Karpas-422 (cell line): ENCODE measurements at regions not wholly inside any gene's neighbourhood (a gene's known extent, or its start where the extent isn't known, plus 50 kb on each side); places are given as distances from the start of the nearest gene placed in this dataset.

Experiments used
- DNase-seq: peaks from one replicate; pipeline ENCODE4 v3.0.0-alpha.2; 2015
- H2AFZ ChIP-seq: fragments of 200-600 bp; sonication (generic); 2 replicates; pipeline ENCODE4 v1.6.1; 2014; ENCODE audit warnings: antibody characterized with exemption, low read length, mixed read lengths
- H3K27ac ChIP-seq: fragments of 200-600 bp; sonication (generic); 2 replicates; pipeline ENCODE4 v1.5.1; 2014; ENCODE audit warnings: mild to moderate bottlenecking, low read length, moderate library complexity
- H3K27me3 ChIP-seq: fragments of 200-600 bp; sonication (generic); 2 replicates; pipeline ENCODE4 v1.6.1; 2014; ENCODE audit warnings: low read length, mixed read lengths
- H3K36me3 ChIP-seq: fragments of 200-600 bp; sonication (generic); 2 replicates; pipeline ENCODE4 v1.6.1; 2014; ENCODE audit warnings: low read length, mixed read lengths; ENCODE audit not compliant: insufficient read depth
- H3K4me1 ChIP-seq: fragments of 200-600 bp; sonication (generic); 2 replicates; pipeline ENCODE4 v1.6.1; 2014; ENCODE audit warnings: mild to moderate bottlenecking, low read length, mixed read lengths
- H3K4me2 ChIP-seq: fragments of 200-600 bp; sonication (generic); 2 replicates; pipeline ENCODE4 v1.6.1; 2014; ENCODE audit warnings: low read length, low read depth, mild to moderate bottlenecking; ENCODE audit not compliant: poor library complexity, severe bottlenecking
- H3K4me3 ChIP-seq: fragments of 200-600 bp; sonication (generic); 2 replicates; pipeline ENCODE4 v1.5.1; 2014; ENCODE audit warnings: mild to moderate bottlenecking, antibody characterized with exemption, low read length, mixed read lengths
- H3K79me2 ChIP-seq: fragments of 200-600 bp; sonication (generic); 2 replicates; pipeline ENCODE4 v1.6.1; 2014; ENCODE audit warnings: mild to moderate bottlenecking, low read length, mixed read lengths
- H3K9ac ChIP-seq: fragments of 200-600 bp; sonication (generic); 2 replicates; pipeline ENCODE4 v1.6.0; 2014; ENCODE audit warnings: low read length
- H3K9me2 ChIP-seq: fragments of 200-600 bp; sonication (generic), shearing (Covaris generic); replicated peaks from 2 replicates; pipeline ENCODE4 v1.6.0; 2014; ENCODE audit warnings: mild to moderate bottlenecking, low read length, moderate library complexity; ENCODE audit not compliant: insufficient read depth
- H3K9me3 ChIP-seq: fragments of 300-700, 200-600 bp; sonication (generic); 2 replicates; pipeline ENCODE4 v1.6.1; 2014; ENCODE audit warnings: low read length, mixed read lengths
- H4K20me1 ChIP-seq: fragments of 200-600 bp; sonication (generic); 2 replicates; pipeline ENCODE4 v1.6.1; 2014; ENCODE audit warnings: mild to moderate bottlenecking, antibody characterized with exemption, low read length, low read depth; ENCODE audit not compliant: insufficient read depth

DNA sequence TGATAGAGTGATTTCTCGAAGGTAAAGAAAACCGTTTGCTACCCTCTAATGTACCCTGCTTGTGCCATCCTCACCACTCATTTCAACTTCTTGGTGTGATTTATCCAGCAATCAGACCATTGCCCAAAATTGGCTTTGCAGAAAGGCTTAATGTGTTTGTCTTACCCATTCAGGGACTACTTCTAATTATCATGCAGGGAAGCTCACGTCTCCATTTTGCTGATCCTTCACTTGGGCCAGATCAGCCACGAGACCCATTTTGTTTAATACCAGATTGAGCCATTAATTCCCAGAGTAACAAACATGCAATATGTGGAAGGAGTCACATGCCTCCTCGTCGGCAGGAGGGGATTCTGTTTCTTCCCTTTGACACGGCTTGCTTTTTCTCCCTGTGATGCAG is 51.1 kb upstream of the CRY1 start:
- no peak overlapping the region for H3K9ac ChIP-seq
- H3K27me3 ChIP-seq = no peaks in the 10 kb centered on the region
- no peak overlapping the region for H3K4me3 ChIP-seq
- no peaks in the 10 kb centered on the region for H4K20me1 ChIP-seq
- no peak for DNase-seq
- H3K9me3 ChIP-seq = no peaks in the 10 kb centered on the region
- H3K27ac ChIP-seq = no peak overlapping the region
- no peaks in the 10 kb centered on the region for H3K79me2 ChIP-seq
- no peak overlapping the region for H3K4me2 ChIP-seq
- H3K36me3 ChIP-seq = no peaks in the 10 kb centered on the region
- H3K4me1 ChIP-seq = no peaks in the 10 kb centered on the region
- H2AFZ ChIP-seq = no peak overlapping the region
- no peaks in the 10 kb centered on the region for H3K9me2 ChIP-seq

DNA sequence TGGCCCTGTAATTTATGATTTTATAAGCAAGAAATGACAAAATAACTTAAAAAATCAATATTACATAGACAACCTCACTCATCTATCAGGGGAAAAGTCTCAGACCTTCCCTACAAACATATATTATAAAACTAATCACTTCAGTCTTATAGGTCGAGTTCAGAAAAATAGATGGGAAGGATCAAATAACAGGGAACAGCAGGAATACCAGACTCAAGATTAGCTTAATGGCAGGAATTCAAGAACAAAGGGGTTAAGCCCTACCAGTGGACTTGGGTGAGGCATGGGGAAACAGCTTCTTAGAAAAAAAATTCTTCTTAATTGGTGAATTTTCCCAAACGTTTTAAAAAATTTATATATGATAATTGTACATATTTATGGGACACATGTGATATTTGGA is 51.6 kb upstream of the CRY1 start:
- no peaks in the 10 kb centered on the region for H3K36me3 ChIP-seq
- no peaks in the 10 kb centered on the region for H3K9me2 ChIP-seq
- H3K4me2 ChIP-seq = no peak overlapping the region

DNA sequence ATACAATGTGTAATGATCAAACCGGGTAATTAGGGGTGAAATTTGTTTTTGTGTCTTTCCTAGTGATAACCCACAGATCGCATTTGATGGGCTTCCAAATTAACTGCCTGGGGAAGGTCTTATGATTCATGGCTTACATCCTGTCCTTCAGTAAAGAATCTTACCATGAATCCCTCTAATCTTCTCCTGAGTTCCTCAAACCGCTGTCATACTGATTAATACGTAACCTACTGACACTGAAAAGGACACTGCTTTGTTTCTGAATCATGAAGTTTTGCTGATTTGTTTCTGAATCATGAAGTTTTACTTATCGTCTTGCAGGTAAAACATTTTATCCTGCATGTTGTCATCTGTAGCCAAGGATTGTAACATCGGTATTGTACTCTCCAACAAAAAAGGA is 52.0 kb upstream of the CRY1 start:
- H3K4me3 ChIP-seq = no peak overlapping the region
- H3K79me2 ChIP-seq = no peaks in the 10 kb centered on the region
- no peak overlapping the region for H3K4me2 ChIP-seq
- no peaks in the 10 kb centered on the region for H3K9me3 ChIP-seq
- DNase-seq = no peak
- no peak overlapping the region for H3K27ac ChIP-seq
- H2AFZ ChIP-seq = no peak overlapping the region
- no peaks in the 10 kb centered on the region for H3K36me3 ChIP-seq
- no peaks in the 10 kb centered on the region for H3K9me2 ChIP-seq
- no peaks in the 10 kb centered on the region for H3K27me3 ChIP-seq
- no peak overlapping the region for H3K9ac ChIP-seq
- H3K4me1 ChIP-seq = no peaks in the 10 kb centered on the region
- no peaks in the 10 kb centered on the region for H4K20me1 ChIP-seq

More for the DNA sequence above, 51.6 kb upstream of the CRY1 start:
- Histone ChIP-seq H3K27ac (no peak overlapping the region), H3K9me3 (no peaks in the 10 kb centered on the region), H3K9ac (no peak overlapping the region), H3K27me3 (no peaks in the 10 kb centered on the region), H3K4me1 (no peaks in the 10 kb centered on the region), H2AFZ (no peak overlapping the region), H4K20me1 (no peaks in the 10 kb centered on the region), H3K79me2 (no peaks in the 10 kb centered on the region), H3K4me3 (no peak overlapping the region)
- DNase-seq = no peak

DNA sequence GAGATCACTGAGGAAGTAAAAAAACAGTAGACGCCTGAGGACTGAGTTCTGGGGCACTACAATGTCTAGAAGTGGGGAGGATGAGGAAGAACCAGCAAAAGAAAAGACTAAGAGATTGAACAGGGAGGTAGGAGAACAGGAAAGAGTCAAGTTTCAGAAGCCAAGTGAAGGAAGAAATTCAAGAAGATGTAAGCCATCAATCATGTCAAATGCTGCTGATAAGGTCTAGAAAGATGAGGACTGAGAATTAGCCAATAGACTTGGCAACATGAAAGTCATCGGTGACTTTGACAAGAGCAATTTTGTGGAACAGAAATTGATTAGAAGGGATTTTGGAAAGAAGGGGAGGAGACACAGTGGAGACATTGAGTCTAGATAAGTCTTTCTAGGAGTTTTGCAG is 54.8 kb upstream of the CRY1 start:
- no peak overlapping the region for H2AFZ ChIP-seq
- H3K4me3 ChIP-seq = no peak overlapping the region
- H3K36me3 ChIP-seq = no peaks in the 10 kb centered on the region
- H4K20me1 ChIP-seq = no peaks in the 10 kb centered on the region
- DNase-seq = no peak
- H3K9ac ChIP-seq = no peak overlapping the region
- no peak overlapping the region for H3K4me2 ChIP-seq
- H3K4me1 ChIP-seq = no peaks in the 10 kb centered on the region
- no peak overlapping the region for H3K27ac ChIP-seq
- H3K9me3 ChIP-seq = no peaks in the 10 kb centered on the region
- H3K9me2 ChIP-seq = no peaks in the 10 kb centered on the region
- no peaks in the 10 kb centered on the region for H3K79me2 ChIP-seq
- no peaks in the 10 kb centered on the region for H3K27me3 ChIP-seq

DNA sequence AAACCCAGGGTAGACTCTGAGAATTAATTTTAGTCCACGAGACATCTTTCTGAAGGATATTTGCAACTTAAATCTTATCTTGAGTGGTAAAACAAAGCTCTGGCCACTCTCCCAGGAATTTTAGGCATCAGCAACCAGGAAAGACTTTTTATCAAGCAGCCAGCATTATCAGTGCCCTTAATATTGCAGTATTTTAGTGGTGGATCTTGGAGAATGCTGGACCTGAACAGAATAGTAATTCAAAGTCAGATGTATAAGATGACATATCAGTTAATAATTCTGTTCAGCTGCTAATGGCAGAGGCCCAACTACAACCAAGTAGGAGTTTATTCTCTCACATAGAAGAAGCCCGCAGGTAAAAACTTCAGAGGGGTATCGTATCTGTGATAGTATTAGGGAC is 59.0 kb upstream of the CRY1 start:
- Histone ChIP-seq H2AFZ (no peak overlapping the region), H3K9me2 (no peaks in the 10 kb centered on the region), H3K4me3 (no peak overlapping the region), H3K79me2 (no peaks in the 10 kb centered on the region), H3K27ac (no peak overlapping the region), H3K4me1 (no peaks in the 10 kb centered on the region), H3K27me3 (no peaks in the 10 kb centered on the region), H3K4me2 (no peak overlapping the region), H3K36me3 (no peaks in the 10 kb centered on the region), H4K20me1 (no peaks in the 10 kb centered on the region), H3K9me3 (no peaks in the 10 kb centered on the region), H3K9ac (no peak overlapping the region)
- DNase-seq = no peak

DNA sequence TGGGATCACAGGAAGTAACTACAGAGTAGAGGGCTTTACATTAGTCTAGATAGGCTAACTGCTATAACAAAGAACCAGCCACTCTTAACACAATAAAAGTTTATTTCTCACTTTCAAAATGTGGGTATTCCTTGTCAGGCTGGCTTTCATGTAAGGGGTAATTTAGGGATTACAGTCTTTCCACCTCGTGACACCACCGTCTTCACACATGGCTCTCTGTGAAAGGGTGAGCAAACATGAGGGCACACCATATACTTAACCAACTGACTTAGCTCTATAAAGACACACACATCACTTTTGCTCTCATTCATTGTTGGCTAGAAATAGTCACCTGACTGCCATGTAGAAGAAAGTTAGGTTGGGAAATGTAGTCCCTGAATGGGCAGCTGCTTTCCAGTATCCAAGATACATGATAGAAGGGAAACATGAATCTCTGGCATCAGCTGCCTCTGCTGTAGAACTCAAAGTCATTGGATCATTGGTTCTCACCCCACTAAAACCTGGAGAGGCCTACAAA is 66.1 kb upstream of the CRY1 start:
- Histone ChIP-seq H3K4me2 (no peak overlapping the region), H3K27ac (no peak overlapping the region), H3K36me3 (no peaks in the 10 kb centered on the region), H4K20me1 (no peaks in the 10 kb centered on the region), H2AFZ (no peak overlapping the region), H3K4me1 (no peaks in the 10 kb centered on the region), H3K9me2 (0 out of 2 replicates have a peak, but pooled peaks cover 6% of the 10 kb centered on the region), H3K4me3 (no peak overlapping the region), H3K79me2 (no peaks in the 10 kb centered on the region), H3K9me3 (no peaks in the 10 kb centered on the region), H3K9ac (no peak overlapping the region), H3K27me3 (no peaks in the 10 kb centered on the region)
- DNase-seq = no peak

DNA sequence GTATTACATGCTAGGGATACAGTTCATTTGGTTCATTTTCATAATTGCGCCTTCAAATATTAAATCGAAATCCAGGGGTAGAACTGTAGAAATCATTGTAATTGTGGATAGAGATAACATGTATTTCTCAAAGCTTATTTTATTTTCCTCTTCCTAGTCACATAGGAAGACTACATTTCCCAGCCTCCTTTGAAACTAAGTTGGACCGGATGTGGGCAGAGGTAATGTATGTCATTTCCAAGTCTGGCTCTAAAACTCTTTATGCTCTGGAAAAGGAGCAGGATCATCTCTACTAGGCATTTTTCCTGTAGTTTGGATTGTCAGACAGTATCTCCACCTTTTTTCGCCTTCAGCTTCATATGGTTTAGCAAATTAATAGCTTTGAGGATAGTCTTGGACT is 70.1 kb upstream of the CRY1 start:
- Histone ChIP-seq H3K36me3 (no peaks in the 10 kb centered on the region), H3K27me3 (no peaks in the 10 kb centered on the region), H3K4me1 (no peaks in the 10 kb centered on the region), H3K4me2 (no peak overlapping the region), H3K4me3 (no peak overlapping the region), H4K20me1 (no peaks in the 10 kb centered on the region), H3K79me2 (no peaks in the 10 kb centered on the region), H2AFZ (no peak overlapping the region), H3K9me3 (no peaks in the 10 kb centered on the region), H3K9me2 (0 out of 2 replicates have a peak, but pooled peaks cover 6% of the 10 kb centered on the region), H3K9ac (no peak overlapping the region), H3K27ac (no peak overlapping the region)
- no peak for DNase-seq

DNA sequence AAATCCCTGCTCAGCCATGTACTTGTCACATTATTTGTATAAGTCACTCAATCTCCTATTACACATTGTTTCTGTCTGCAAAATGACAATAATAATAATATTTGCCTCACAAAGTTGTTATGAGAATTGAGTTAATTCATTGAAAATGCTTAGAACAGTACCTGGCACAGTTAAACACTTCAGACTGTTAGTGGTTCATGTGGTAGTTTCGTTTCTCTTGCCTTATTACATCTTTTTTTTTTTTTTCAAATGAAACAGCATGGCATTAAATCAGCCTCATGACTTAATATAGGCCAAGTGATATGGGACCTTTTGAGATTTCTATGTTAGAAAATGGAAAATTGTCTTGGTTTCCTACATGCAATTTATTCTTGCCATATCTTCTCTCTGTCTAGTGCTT is 71.0 kb upstream of the CRY1 start:
- Histone ChIP-seq H3K9me3 (no peaks in the 10 kb centered on the region), H3K9me2 (0 out of 2 replicates have a peak, but pooled peaks cover 6% of the 10 kb centered on the region), H3K79me2 (no peaks in the 10 kb centered on the region), H4K20me1 (no peaks in the 10 kb centered on the region), H3K27ac (no peak overlapping the region), H3K9ac (no peak overlapping the region), H3K4me3 (no peak overlapping the region), H3K27me3 (no peaks in the 10 kb centered on the region), H2AFZ (no peak overlapping the region), H3K36me3 (no peaks in the 10 kb centered on the region), H3K4me2 (no peak overlapping the region), H3K4me1 (no peaks in the 10 kb centered on the region)
- DNase-seq = no peak

DNA sequence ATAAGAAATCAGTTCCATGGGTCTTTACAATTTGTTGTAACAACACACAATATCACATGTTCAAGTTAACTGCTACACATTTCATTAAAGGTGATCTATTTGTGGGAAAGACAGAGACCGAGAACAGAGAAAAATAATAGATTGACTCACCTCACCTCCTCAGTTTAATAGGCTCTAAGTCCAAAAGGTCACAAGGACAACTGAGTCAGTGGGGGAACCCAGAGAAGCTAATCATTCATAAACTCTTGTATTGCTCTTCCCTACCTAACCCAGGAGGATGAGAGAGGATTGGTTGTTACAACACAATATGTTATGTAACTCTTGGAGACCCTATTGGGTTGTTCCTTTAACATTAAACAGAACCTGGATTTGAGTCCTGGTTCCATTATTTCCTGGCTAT is 72.2 kb upstream of the CRY1 start:
- Histone ChIP-seq H3K4me2 (no peak overlapping the region), H3K4me3 (no peak overlapping the region), H3K27ac (no peak overlapping the region), H3K9me2 (0 out of 2 replicates have a peak, but pooled peaks cover 6% of the 10 kb centered on the region), H3K27me3 (no peaks in the 10 kb centered on the region), H3K9me3 (no peaks in the 10 kb centered on the region), H2AFZ (no peak overlapping the region), H3K9ac (no peak overlapping the region), H3K36me3 (no peaks in the 10 kb centered on the region), H3K4me1 (no peaks in the 10 kb centered on the region), H3K79me2 (no peaks in the 10 kb centered on the region), H4K20me1 (no peaks in the 10 kb centered on the region)
- no peak for DNase-seq
